ENCODE measurements at regions not wholly inside any gene's neighbourhood (a gene's known extent, or its start where the extent isn't known, plus 50 kb on each side); places are given as distances from the start of the nearest gene placed in this dataset.

- TF ChIP-seq ZNF589 (CRISPR knock-in tag; IDR thresholded peaks at IDR 0.05; ENCODE audit: low read depth) (no peak), HBP1 (CRISPR knock-in tag; IDR thresholded peaks at IDR 0.05) (no peak), CTCF (IDR thresholded peaks at IDR 0.05 in 2 of 3, conservative IDR thresholded peaks at IDR 0.05 in 1 of 3; ENCODE audit: insufficient read depth in 2 of 3, low read depth in 1 of 3, low read length in 3 of 3) (no peak), FOSL1 (tag; conservative IDR thresholded peaks at IDR 0.05) (no peak), ZNF639 (CRISPR knock-in tag; conservative IDR thresholded peaks at IDR 0.05 in 1 of 2, IDR thresholded peaks at IDR 0.05 in 1 of 2) (no peak), BRF2 (IDR thresholded peaks at IDR 0.05; ENCODE audit: borderline replicate concordance, insufficient read depth, insufficient read length) (no peak), CREB1 (IDR thresholded peaks at IDR 0.05) (no peak), CREB1 (CRISPR knock-in tag; IDR thresholded peaks at IDR 0.05) (no peak)
Measured at GRCh38 chr10:15931376-15931775, 71.1 kb upstream of the MINDY3 start.
